ENCODE measurements at regions not wholly inside any gene's neighbourhood (a gene's known extent, or its start where the extent isn't known, plus 50 kb on each side); places are given as distances from the start of the nearest gene placed in this dataset.

DNA sequence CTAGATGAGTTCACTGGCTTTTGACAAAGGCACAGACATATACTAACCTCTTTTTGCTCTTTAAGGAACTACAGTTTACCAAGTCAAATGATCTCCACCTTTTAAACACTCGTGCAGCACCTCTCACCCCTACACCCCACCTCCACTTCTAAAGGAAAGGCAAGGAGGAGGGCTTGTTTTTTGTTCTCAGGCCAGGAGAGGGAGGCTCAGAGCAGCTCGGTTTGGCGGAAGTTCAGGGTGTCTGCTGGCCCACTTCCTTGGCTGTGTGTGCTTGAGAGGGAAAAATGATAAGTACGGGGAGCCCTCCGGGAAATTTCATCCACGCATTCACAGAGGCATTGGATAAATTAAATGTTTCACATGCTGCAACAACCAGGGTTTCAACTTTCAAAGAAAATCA, 667.9 kb downstream of the BCL11A start:
- H3K79me2 ChIP-seq (ENCODE audit: insufficient read depth), result no peaks in the 10 kb centered on the region
- no peaks in the 10 kb centered on the region for H3K9me3 ChIP-seq (ENCODE audit: low read depth)
- H3K27ac ChIP-seq, result no peak overlapping the region
- in situ Hi-C loops (cut with MboI), result no loop called here
- H3K36me3 ChIP-seq (ENCODE audit: low read depth), result no peaks in the 10 kb centered on the region
- H3K27me3 ChIP-seq (replicated peaks; ENCODE audit: insufficient read depth), result no peaks in the 10 kb centered on the region
- H3K4me1 ChIP-seq (ENCODE audit: insufficient read depth), result no peaks in the 10 kb centered on the region
- H3K4me2 ChIP-seq (ENCODE audit: unreplicated experiment), result no peak overlapping the region
- DNase-seq, result no peak
- no peaks in the 10 kb centered on the region for H3K9me2 ChIP-seq (ENCODE audit: insufficient read depth)
- WGBS, 2 experiments (ENCODE audit: low coverage in 1 of 2, low lambda C conversion rate in 2 of 2, missing lambda C conversion rate in 2 of 2), result 7 to 11% methylated on average over 6 of the region's 6 CpGs
- H2AFZ ChIP-seq, result no peak overlapping the region
- no peak overlapping the region for H3K4me3 ChIP-seq
- H4K20me1 ChIP-seq (ENCODE audit: insufficient read depth), result no peaks in the 10 kb centered on the region
- H3F3A ChIP-seq (ENCODE audit: insufficient read depth), result no peaks in the 10 kb centered on the region
- no peak overlapping the region for H3K9ac ChIP-seq
- no peak for TF ChIP-seq EZH2phosphoT487 (IDR thresholded peaks at IDR 0.05; ENCODE audit: insufficient read depth, low read depth)
- TF ChIP-seq EZH2 (IDR thresholded peaks at IDR 0.05; ENCODE audit: insufficient read depth, poor library complexity, severe bottlenecking), result no peak

GRCh38 chr2:59884166-59884565, 669.3 kb downstream of the BCL11A start:
- Histone ChIP-seq H3K9me2 (ENCODE audit: insufficient read depth) (no peaks in the 10 kb centered on the region), H3K4me1 (ENCODE audit: insufficient read depth) (no peaks in the 10 kb centered on the region), H3F3A (ENCODE audit: insufficient read depth) (no peaks in the 10 kb centered on the region), H4K20me1 (ENCODE audit: insufficient read depth) (no peaks in the 10 kb centered on the region), H3K4me3 (no peak overlapping the region), H3K27me3 (replicated peaks; ENCODE audit: insufficient read depth) (no peaks in the 10 kb centered on the region), H3K9ac (no peak overlapping the region), H2AFZ (no peak overlapping the region), H3K9me3 (ENCODE audit: low read depth) (no peaks in the 10 kb centered on the region), H3K36me3 (ENCODE audit: low read depth) (no peaks in the 10 kb centered on the region), H3K79me2 (ENCODE audit: insufficient read depth) (no peaks in the 10 kb centered on the region), H3K27ac (no peak overlapping the region), H3K4me2 (ENCODE audit: unreplicated experiment) (no peak overlapping the region)
- 8 to 17% methylated on average over 2 of the region's 2 CpGs for WGBS, 2 experiments (ENCODE audit: low coverage in 1 of 2, low lambda C conversion rate in 2 of 2, missing lambda C conversion rate in 2 of 2)
- no peak for DNase-seq
- in situ Hi-C loops (cut with MboI), result no loop called here
- TF ChIP-seq EZH2phosphoT487 (IDR thresholded peaks at IDR 0.05; ENCODE audit: insufficient read depth, low read depth), result no peak
- TF ChIP-seq EZH2 (IDR thresholded peaks at IDR 0.05; ENCODE audit: insufficient read depth, poor library complexity, severe bottlenecking), result no peak

DNA sequence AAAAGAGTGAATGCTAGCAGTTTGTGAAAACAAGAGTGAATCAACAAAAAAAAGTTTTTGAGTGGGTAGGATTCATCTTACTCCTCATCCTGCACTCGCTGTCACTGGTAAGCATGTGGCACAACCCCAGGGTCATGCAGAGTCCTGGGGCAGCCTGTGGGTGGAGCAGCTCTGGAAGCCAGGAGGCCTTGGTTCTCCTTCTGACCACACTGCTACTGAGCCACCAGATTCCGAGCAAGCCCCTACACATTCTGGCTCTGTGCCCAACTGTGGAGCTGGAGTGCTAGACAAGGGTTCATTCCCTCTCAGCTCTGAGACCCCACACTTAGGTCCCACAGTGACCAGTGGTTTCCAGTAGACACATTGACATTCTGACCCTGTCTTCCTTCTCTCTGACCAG, 670.6 kb downstream of the BCL11A start:
- Histone ChIP-seq H3K79me2 (ENCODE audit: insufficient read depth) (no peaks in the 10 kb centered on the region), H3K27ac (no peak overlapping the region), H3F3A (ENCODE audit: insufficient read depth) (no peaks in the 10 kb centered on the region), H3K4me1 (ENCODE audit: insufficient read depth) (no peaks in the 10 kb centered on the region), H3K9me2 (ENCODE audit: insufficient read depth) (no peaks in the 10 kb centered on the region), H3K9me3 (ENCODE audit: low read depth) (no peaks in the 10 kb centered on the region), H4K20me1 (ENCODE audit: insufficient read depth) (no peaks in the 10 kb centered on the region), H3K4me3 (no peak overlapping the region), H3K9ac (no peak overlapping the region), H3K27me3 (replicated peaks; ENCODE audit: insufficient read depth) (no peaks in the 10 kb centered on the region), H3K4me2 (ENCODE audit: unreplicated experiment) (no peak overlapping the region), H3K36me3 (ENCODE audit: low read depth) (no peaks in the 10 kb centered on the region), H2AFZ (no peak overlapping the region)
- 40 to 41% methylated on average over 2 of the region's 2 CpGs for WGBS, 2 experiments (ENCODE audit: low coverage in 1 of 2, low lambda C conversion rate in 2 of 2, missing lambda C conversion rate in 2 of 2)
- TF ChIP-seq EZH2phosphoT487 (IDR thresholded peaks at IDR 0.05; ENCODE audit: insufficient read depth, low read depth), result no peak
- no peak for TF ChIP-seq EZH2 (IDR thresholded peaks at IDR 0.05; ENCODE audit: insufficient read depth, poor library complexity, severe bottlenecking)
- DNase-seq, result no peak
- in situ Hi-C loops (cut with MboI), result no loop called here

DNA sequence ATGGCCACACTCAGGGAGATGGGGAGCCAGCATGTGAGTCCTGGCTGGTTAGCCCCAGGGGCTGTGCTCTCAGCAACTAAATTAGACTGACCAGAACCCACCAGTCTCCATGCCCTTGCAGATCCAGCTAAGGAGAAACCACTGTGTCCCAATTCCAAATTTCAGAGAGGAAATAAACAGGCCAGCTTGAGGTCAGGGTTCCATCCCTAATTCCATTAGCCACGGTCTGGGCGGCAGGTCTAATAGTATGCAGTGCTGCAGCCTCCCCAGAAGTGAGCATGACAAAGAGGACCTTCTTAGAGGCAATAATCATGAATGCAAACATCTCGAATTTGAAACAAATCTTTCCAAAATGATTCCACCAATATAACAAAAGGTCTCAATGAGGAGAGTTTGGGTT, 671.2 kb downstream of the BCL11A start:
- Histone ChIP-seq H3K9ac (no peak overlapping the region), H3K27ac (no peak overlapping the region), H2AFZ (no peak overlapping the region), H4K20me1 (ENCODE audit: insufficient read depth) (no peaks in the 10 kb centered on the region), H3K4me2 (ENCODE audit: unreplicated experiment) (no peak overlapping the region), H3K27me3 (replicated peaks; ENCODE audit: insufficient read depth) (no peaks in the 10 kb centered on the region), H3K9me2 (ENCODE audit: insufficient read depth) (no peaks in the 10 kb centered on the region), H3F3A (ENCODE audit: insufficient read depth) (no peaks in the 10 kb centered on the region), H3K36me3 (ENCODE audit: low read depth) (no peaks in the 10 kb centered on the region), H3K9me3 (ENCODE audit: low read depth) (no peaks in the 10 kb centered on the region), H3K79me2 (ENCODE audit: insufficient read depth) (no peaks in the 10 kb centered on the region), H3K4me3 (no peak overlapping the region), H3K4me1 (ENCODE audit: insufficient read depth) (no peaks in the 10 kb centered on the region)
- no peak for TF ChIP-seq EZH2 (IDR thresholded peaks at IDR 0.05; ENCODE audit: insufficient read depth, poor library complexity, severe bottlenecking)
- no peak for TF ChIP-seq EZH2phosphoT487 (IDR thresholded peaks at IDR 0.05; ENCODE audit: insufficient read depth, low read depth)
- 48 to 53% methylated on average over 3 of the region's 3 CpGs for WGBS, 2 experiments (ENCODE audit: low coverage in 1 of 2, low lambda C conversion rate in 2 of 2, missing lambda C conversion rate in 2 of 2)
- in situ Hi-C loops (cut with MboI), result no loop called here
- DNase-seq, result no peak

GRCh38 chr2:59881218-59881617, 672.2 kb downstream of the BCL11A start:
- in situ Hi-C loops (cut with MboI), result no loop called here
- WGBS, 2 experiments (ENCODE audit: low coverage in 1 of 2, low lambda C conversion rate in 2 of 2, missing lambda C conversion rate in 2 of 2), result 5 to 11% methylated on average over 1 of the region's 1 CpG

More at GRCh38 chr2:59881218-59881617, 672.2 kb downstream of the BCL11A start:
- no peaks in the 10 kb centered on the region for H3K9me2 ChIP-seq (ENCODE audit: insufficient read depth)
- H3K4me2 ChIP-seq (ENCODE audit: unreplicated experiment), result no peak overlapping the region
- no peaks in the 10 kb centered on the region for H3K79me2 ChIP-seq (ENCODE audit: insufficient read depth)
- no peaks in the 10 kb centered on the region for H3K9me3 ChIP-seq (ENCODE audit: low read depth)
- H4K20me1 ChIP-seq (ENCODE audit: insufficient read depth), result no peaks in the 10 kb centered on the region
- H2AFZ ChIP-seq, result no peak overlapping the region
- no peaks in the 10 kb centered on the region for H3K27me3 ChIP-seq (replicated peaks; ENCODE audit: insufficient read depth)
- no peaks in the 10 kb centered on the region for H3K36me3 ChIP-seq (ENCODE audit: low read depth)
- H3F3A ChIP-seq (ENCODE audit: insufficient read depth), result no peaks in the 10 kb centered on the region
- TF ChIP-seq EZH2 (IDR thresholded peaks at IDR 0.05; ENCODE audit: insufficient read depth, poor library complexity, severe bottlenecking), result no peak
- no peak for TF ChIP-seq EZH2phosphoT487 (IDR thresholded peaks at IDR 0.05; ENCODE audit: insufficient read depth, low read depth)
- no peak overlapping the region for H3K4me3 ChIP-seq
- no peak overlapping the region for H3K27ac ChIP-seq
- no peaks in the 10 kb centered on the region for H3K4me1 ChIP-seq (ENCODE audit: insufficient read depth)
- H3K9ac ChIP-seq, result no peak overlapping the region
- no peak for DNase-seq

Data from GM23248 (cell line).